ENCODE measurements at regions not wholly inside any gene's neighbourhood (a gene's known extent, or its start where the extent isn't known, plus 50 kb on each side); places are given as distances from the start of the nearest gene placed in this dataset.

DNA sequence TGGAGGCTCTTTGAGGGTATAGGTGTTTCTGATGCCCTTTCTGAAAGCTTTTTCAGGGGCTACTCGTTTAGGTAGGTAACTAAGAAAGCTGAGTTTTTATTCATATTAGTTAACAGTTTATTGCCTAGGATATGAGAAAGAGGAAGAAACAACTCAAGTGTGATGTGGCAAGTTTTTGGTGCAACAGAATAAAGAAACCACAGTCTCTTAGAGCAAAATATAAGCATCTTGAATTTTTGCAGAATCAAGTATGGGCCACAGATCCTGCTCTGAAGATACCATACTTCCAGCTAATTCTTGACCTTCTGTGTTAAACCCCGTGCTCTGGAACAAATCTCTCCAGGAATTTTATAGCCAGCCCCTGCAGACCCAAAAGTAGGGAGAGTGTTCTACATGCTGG, 147.7 kb upstream of the SLC1A4 start:
- CTCF ChIA-PET, result no interaction called here
- Histone ChIP-seq H3K36me3 (ENCODE audit: low read depth, low read length) (no peaks in the 10 kb centered on the region), H3K4me2 (ENCODE audit: low read length) (no peak overlapping the region), H3K27me3 (ENCODE audit: low read length) (no peaks in the 10 kb centered on the region), H3K27ac (ENCODE audit: low read length) (no peak overlapping the region), H3K9me2 (replicated peaks; ENCODE audit: low read length) (no peaks in the 10 kb centered on the region), H2AFZ (ENCODE audit: low read length) (peak overlapping the region; percentile 22; the same call in 1 of the 2 replicates), H3K4me3 (ENCODE audit: low read length) (no peak overlapping the region), H3K4me1 (ENCODE audit: insufficient read depth, low read length) (peaks cover 41% of the 10 kb centered on the region), H3K79me2 (ENCODE audit: low read length) (no peaks in the 10 kb centered on the region), H3K9me3 (ENCODE audit: low read length) (no peaks in the 10 kb centered on the region), H3F3A (ENCODE audit: low read length, unreplicated experiment) (peaks cover 11% of the 10 kb centered on the region), H3K9ac (ENCODE audit: low read length) (no peak overlapping the region), H4K20me1 (ENCODE audit: low read length) (no peaks in the 10 kb centered on the region)
- DNase-seq, result no peak
- POLR2A ChIA-PET (ENCODE audit: unreplicated experiment), result interaction anchor here (0.5 kb wide), 1 partner anchor 199 kb away, joined by 4 read pairs; no protein-coding TSS in a partner anchor
- no TSS peak for BruUV-seq (replicated peaks)
- ATAC-seq, result no peak
- no peak for TF ChIP-seq EZH2phosphoT487 (IDR thresholded peaks at IDR 0.05; ENCODE audit: borderline replicate concordance, low read length)
- no peak for TF ChIP-seq EZH2 (IDR thresholded peaks at IDR 0.05; ENCODE audit: low read length, unreplicated experiment)
- intact Hi-C loops (cut with micrococcal nuclease), result no loop called here

DNA sequence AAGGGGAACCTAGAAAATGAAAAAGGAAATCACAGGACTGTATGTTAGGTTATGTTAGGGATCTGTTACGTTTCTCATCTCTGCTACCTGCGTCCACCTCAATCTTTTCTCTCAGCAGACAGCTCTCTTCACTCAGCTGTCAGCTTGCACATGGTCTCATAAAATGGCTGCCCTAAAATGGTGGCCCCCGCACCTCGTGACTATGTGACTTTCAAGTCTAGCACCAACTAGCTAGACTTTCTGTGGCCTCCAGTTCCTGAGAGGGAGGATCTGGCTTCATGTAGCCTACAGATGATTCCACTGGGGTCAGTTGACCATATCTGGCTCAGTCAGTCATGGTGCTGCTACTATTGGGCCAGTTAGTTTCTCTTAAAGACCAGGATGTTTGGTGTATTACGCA, 147.2 kb upstream of the SLC1A4 start:
- Histone ChIP-seq H3K4me1 (ENCODE audit: insufficient read depth, low read length) (peaks cover 35% of the 10 kb centered on the region), H3K4me2 (ENCODE audit: low read length) (no peak overlapping the region), H3F3A (ENCODE audit: low read length, unreplicated experiment) (peaks cover 11% of the 10 kb centered on the region), H3K9me3 (ENCODE audit: low read length) (no peaks in the 10 kb centered on the region), H3K4me3 (ENCODE audit: low read length) (no peak overlapping the region), H3K9ac (ENCODE audit: low read length) (no peak overlapping the region), H4K20me1 (ENCODE audit: low read length) (no peaks in the 10 kb centered on the region), H3K79me2 (ENCODE audit: low read length) (no peaks in the 10 kb centered on the region), H3K9me2 (replicated peaks; ENCODE audit: low read length) (no peaks in the 10 kb centered on the region), H3K27me3 (ENCODE audit: low read length) (no peaks in the 10 kb centered on the region), H2AFZ (ENCODE audit: low read length) (peak overlapping the region; percentile 22; the same call in 1 of the 2 replicates), H3K27ac (ENCODE audit: low read length) (no peak overlapping the region), H3K36me3 (ENCODE audit: low read depth, low read length) (no peaks in the 10 kb centered on the region)
- POLR2A ChIA-PET (ENCODE audit: unreplicated experiment), result interaction anchor here (0.5 kb wide), 1 partner anchor 200 kb away, joined by 4 read pairs; no protein-coding TSS in a partner anchor
- no TSS peak for BruUV-seq (replicated peaks)
- intact Hi-C loops (cut with micrococcal nuclease), result no loop called here
- DNase-seq (no peak), ATAC-seq (no peak)
- no peak for TF ChIP-seq EZH2 (IDR thresholded peaks at IDR 0.05; ENCODE audit: low read length, unreplicated experiment)
- TF ChIP-seq CTCF (conservative IDR thresholded peaks at IDR 0.05; ENCODE audit: low read depth, low read length), result no peak
- TF ChIP-seq EZH2phosphoT487 (IDR thresholded peaks at IDR 0.05; ENCODE audit: borderline replicate concordance, low read length), result no peak
- CTCF ChIA-PET, result no interaction called here

GRCh38 chr2:64844087-64844486, 145.1 kb upstream of the SLC1A4 start:
- Histone ChIP-seq H4K20me1 (ENCODE audit: low read length) (no peaks in the 10 kb centered on the region), H3F3A (ENCODE audit: low read length, unreplicated experiment) (peaks cover 5% of the 10 kb centered on the region), H3K9me3 (ENCODE audit: low read length) (no peaks in the 10 kb centered on the region), H2AFZ (ENCODE audit: low read length) (no peak overlapping the region), H3K27ac (ENCODE audit: low read length) (no peak overlapping the region), H3K9me2 (replicated peaks; ENCODE audit: low read length) (no peaks in the 10 kb centered on the region), H3K9ac (ENCODE audit: low read length) (no peak overlapping the region), H3K4me1 (ENCODE audit: insufficient read depth, low read length) (peaks cover 17% of the 10 kb centered on the region), H3K4me3 (ENCODE audit: low read length) (no peak overlapping the region), H3K4me2 (ENCODE audit: low read length) (no peak overlapping the region), H3K36me3 (ENCODE audit: low read depth, low read length) (no peaks in the 10 kb centered on the region), H3K79me2 (ENCODE audit: low read length) (no peaks in the 10 kb centered on the region), H3K27me3 (ENCODE audit: low read length) (no peaks in the 10 kb centered on the region)
- ATAC-seq (no peak), DNase-seq (no peak)
- ChIA-PET POLR2A (ENCODE audit: unreplicated experiment) (no interaction called here), CTCF (no interaction called here)
- TF ChIP-seq CTCF (conservative IDR thresholded peaks at IDR 0.05; ENCODE audit: low read depth, low read length) (no peak), EZH2phosphoT487 (IDR thresholded peaks at IDR 0.05; ENCODE audit: borderline replicate concordance, low read length) (no peak), EZH2 (IDR thresholded peaks at IDR 0.05; ENCODE audit: low read length, unreplicated experiment) (no peak)
- no TSS peak for BruUV-seq (replicated peaks)
- intact Hi-C loops (cut with micrococcal nuclease), result no loop called here

Measured in PC-3 (cell line).